Endothelial cell of umbilical vein (primary cell): ENCODE measurements at regions not wholly inside any gene's neighbourhood (a gene's known extent, or its start where the extent isn't known, plus 50 kb on each side); places are given as distances from the start of the nearest gene placed in this dataset.

ENCODE experiments used
- BruUV-seq: library from RNA; stranded (reverse); fragments of 400-500 nt; replicated peaks from 2 replicates; lab custom pipeline; 2021; lab: Mats Ljungman, UMichigan
- CTCF ChIA-PET: fragments of 300-600, 350-600 bp; sonication (Branson Sonifier 250); formaldehyde crosslinking; loops from one replicate; lab custom pipeline; 2021; ENCODE audit warnings: antibody characterized with exemption, inconsistent platforms; lab: Charles Lee
- POLR2A ChIA-PET: fragments of 300-600, 350-600 bp; sonication (Branson Sonifier 250); formaldehyde crosslinking; loops from one replicate; lab custom pipeline; 2021; ENCODE audit warnings: antibody characterized with exemption, inconsistent platforms; lab: Charles Lee
- DNase-seq: peaks from one replicate; pipeline ENCODE4 v3.0.0-alpha.2; 2011; ENCODE audit warnings: low read depth, low spot score
- FAIRE-seq: peaks from 2 replicates; lab custom pipeline; 2011; peaks lifted over from hg19 to GRCh38; lab: Jason Lieb, UNC
- H2AFZ ChIP-seq: 2 replicates; pipeline ENCODE4 v1.6.0; 2012; ENCODE audit warnings: low read depth, low read length, control low read depth, inconsistent platforms
- H3K27ac ChIP-seq: 2 replicates; pipeline ENCODE4 v1.5.1; 2011; ENCODE audit warnings: low read depth, mild to moderate bottlenecking, control low read depth, low read length, moderate library complexity; ENCODE audit not compliant: insufficient read depth
- H3K27me3 ChIP-seq, 2 experiments: 2 replicates each; pipeline versions ENCODE4 v1.6.0 to v1.6.1; 2011; ENCODE audit warnings: low read length in 2 of 2, mixed read lengths in 1 of 2; ENCODE audit not compliant: control insufficient read depth in 2 of 2, insufficient read depth in 2 of 2
- H3K36me3 ChIP-seq, 2 experiments: 2 replicates in 1 of 2; 3 replicates in 1 of 2; pipeline ENCODE4 v1.5.1; 2011; ENCODE audit warnings: low read length in 2 of 2, mild to moderate bottlenecking in 1 of 2, moderate library complexity in 1 of 2; ENCODE audit not compliant: control insufficient read depth in 2 of 2, insufficient read depth in 2 of 2; ENCODE audit errors: extremely low read depth in 1 of 2
- H3K4me1 ChIP-seq: 3 replicates; pipeline ENCODE4 v1.5.1; 2011; ENCODE audit warnings: mild to moderate bottlenecking, low read length; ENCODE audit not compliant: control insufficient read depth, insufficient read depth; ENCODE audit errors: extremely low read depth
- H3K4me2 ChIP-seq: 2 replicates; pipeline ENCODE4 v1.6.1; 2011; ENCODE audit warnings: low read length, control low read depth, mixed read lengths; ENCODE audit not compliant: insufficient read depth
- H3K4me3 ChIP-seq, 3 experiments: fragments of 200-600 bp in 1 of 3; sonication (generic), shearing (Covaris generic) in 1 of 3; replicated peaks in 1 of 3; 2 replicates each; pipeline ENCODE4 v1.5.1; 2011 to 2016; ENCODE audit warnings: control low read depth in 3 of 3, low read length in 3 of 3, mild to moderate bottlenecking in 2 of 3, inconsistent platforms in 1 of 3, low read depth in 1 of 3, moderate library complexity in 1 of 3; ENCODE audit not compliant: insufficient read depth in 1 of 3
- H3K79me2 ChIP-seq: 2 replicates; pipeline ENCODE4 v1.6.0; 2012; ENCODE audit warnings: low read length, inconsistent platforms; ENCODE audit not compliant: control insufficient read depth, insufficient read depth
- H3K9ac ChIP-seq: replicated peaks from 2 replicates; pipeline ENCODE3; 2011; ENCODE audit warnings: low read length, control low read depth; ENCODE audit not compliant: insufficient read depth; ENCODE audit errors: extremely low read depth
- H3K9me1 ChIP-seq: replicated peaks from 3 replicates; pipeline ENCODE4 v1.6.0; 2011; ENCODE audit warnings: mild to moderate bottlenecking, low read length; ENCODE audit not compliant: control insufficient read depth, insufficient read depth; ENCODE audit errors: extremely low read depth
- H3K9me3 ChIP-seq: replicated peaks from 2 replicates; pipeline ENCODE4 v1.5.1; 2012; ENCODE audit warnings: low read length, inconsistent platforms; ENCODE audit not compliant: control insufficient read depth, insufficient read depth
- H4K20me1 ChIP-seq: replicated peaks from 2 replicates; pipeline ENCODE3; 2011; ENCODE audit warnings: mild to moderate bottlenecking, low read length; ENCODE audit not compliant: control insufficient read depth, insufficient read depth; ENCODE audit errors: extremely low read depth
- CTCF ChIP-seq, 2 donors: IDR thresholded peaks; 1 replicate in 1 of 2; 2 replicates in 1 of 2; pipeline ENCODE4 v1.5.1; 2011; ENCODE audit warnings: low read length in 2 of 2, mild to moderate bottlenecking in 2 of 2, moderate library complexity in 2 of 2, control low read depth in 1 of 2, inconsistent platforms in 1 of 2, low read depth in 1 of 2; ENCODE audit not compliant: insufficient read depth in 1 of 2; ENCODE audit errors: extremely low read depth in 1 of 2
- EZH2 ChIP-seq: IDR thresholded peaks from 2 replicates; pipeline ENCODE4 v1.6.1; 2012; ENCODE audit warnings: borderline replicate concordance, low read depth, mild to moderate bottlenecking, moderate library complexity, low read length, inconsistent platforms; ENCODE audit not compliant: severe bottlenecking
- FOS ChIP-seq: IDR thresholded peaks from 2 replicates; pipeline ENCODE4 v1.6.1; 2011; ENCODE audit warnings: mild to moderate bottlenecking, low read length, moderate library complexity, borderline replicate concordance; ENCODE audit not compliant: insufficient read depth
- GATA2 ChIP-seq: IDR thresholded peaks from 2 replicates; pipeline ENCODE4 v1.7.0; 2011; ENCODE audit warnings: low read depth, mild to moderate bottlenecking, moderate library complexity, mixed read lengths, low read length; ENCODE audit not compliant: insufficient read length, insufficient read depth
- JUN ChIP-seq: IDR thresholded peaks from 2 replicates; pipeline ENCODE4 v1.6.1; 2011; ENCODE audit warnings: borderline replicate concordance, low read depth; ENCODE audit not compliant: insufficient read length, insufficient read depth
- MAX ChIP-seq: IDR thresholded peaks from 2 replicates; pipeline ENCODE4 v1.6.1; 2011; ENCODE audit not compliant: insufficient read depth, insufficient read length
- MYC ChIP-seq: IDR thresholded peaks from one replicate; pipeline ENCODE4 v1.6.1; 2011; ENCODE audit warnings: mild to moderate bottlenecking, low read depth, low read length
- POLR2A ChIP-seq: IDR thresholded peaks from 2 replicates; pipeline ENCODE4 v1.6.1; 2012; ENCODE audit warnings: low read depth, mild to moderate bottlenecking, control low read depth, low read length
- POLR2AphosphoS5 ChIP-seq: IDR thresholded peaks from 2 replicates; pipeline ENCODE4 v1.6.1; 2012; ENCODE audit warnings: low read depth, mild to moderate bottlenecking, control low read depth, low read length, moderate library complexity; ENCODE audit not compliant: insufficient read depth
- dilution Hi-C: fragments of 300-500 bp; cut with MboI; formaldehyde crosslinking; loops from one replicate; pipeline ENCODE4 v1.15.0; 2019; ENCODE audit warnings: low sequenced_read_pairs; ENCODE audit not compliant: extremely low pct_ligation_motif_present
- intact Hi-C: fragments of 100-400 bp; cut with micrococcal nuclease; formaldehyde crosslinking; loops from one replicate; pipeline ENCODE4 v1.10.0; 2022

GRCh38 chr10:110426294-110427181 is 71.2 kb upstream of the DUSP5 start:
- H3K79me2 ChIP-seq: no peaks in the 10 kb centered on the region
- POLR2A ChIA-PET: no interaction called here
- CTCF ChIA-PET: interaction anchor here (1.1 to 1.5 kb wide), 5 partner anchors 12 to 72 kb away, joined by 3 to 4 read pairs (median 4); no protein-coding TSS in a partner anchor
- H2AFZ ChIP-seq: peak overlapping the region; percentile 32
- no peak for DNase-seq
- H3K9me3 ChIP-seq: no peaks in the 10 kb centered on the region
- dilution Hi-C loops: no loop called here
- intact Hi-C loops: loop anchor here (1.0 kb wide), 1 partner anchor 21 kb away; no protein-coding TSS in a partner anchor
- H3K27ac ChIP-seq: no peak overlapping the region
- H3K27me3 ChIP-seq: no peaks in the 10 kb centered on the region
- H3K9ac ChIP-seq: no peak overlapping the region
- BruUV-seq: no TSS peak
- no peaks in the 10 kb centered on the region for H4K20me1 ChIP-seq
- H3K4me2 ChIP-seq: no peak overlapping the region
- TF ChIP-seq GATA2 (no peak), JUN (no peak), POLR2A (no peak), MYC (no peak), POLR2AphosphoS5 (no peak), CTCF (IDR thresholded peaks at IDR 0.05; ENCODE audit: extremely low read depth in 1 of 2, insufficient read depth in 1 of 2, low read depth in 1 of 2, low read length in 2 of 2) (no peak), FOS (no peak), EZH2 (no peak), MAX (no peak)
- no peak overlapping the region for H3K4me3 ChIP-seq
- no peaks in the 10 kb centered on the region for H3K4me1 ChIP-seq
- FAIRE-seq: peak; percentile 4
- H3K9me1 ChIP-seq: no peaks in the 10 kb centered on the region
- H3K36me3 ChIP-seq: no peaks in the 10 kb centered on the region
